HEK293 (cell line): ENCODE measurements at regions not wholly inside any gene's neighbourhood (a gene's known extent, or its start where the extent isn't known, plus 50 kb on each side); places are given as distances from the start of the nearest gene placed in this dataset.
A peak's percentile ranks its signal among the peaks of the same experiment; 100 is the strongest.

ENCODE experiments used
- CTCF ChIA-PET: fragments of 350-600 bp; formaldehyde crosslinking; extraction: SDS; loops from one replicate; lab custom pipeline; 2021; ENCODE audit warnings: antibody characterized with exemption; lab: Yijun Ruan, JAX
- POLR2A ChIA-PET: fragments of 300-600 bp; formaldehyde crosslinking; extraction: SDS; loops from one replicate; lab custom pipeline; 2020; ENCODE audit warnings: antibody characterized with exemption, inconsistent platforms; lab: Yijun Ruan, JAX
- H3K27ac ChIP-seq: fragments of 200-500 bp; sonication (Bioruptor generic); 2 replicates; pipeline ENCODE4 v1.5.1; 2014; ENCODE audit warnings: low read depth, low read length, control low read depth, inconsistent platforms; ENCODE audit errors: extremely low read depth
- H3K36me3 ChIP-seq, 2 experiments: fragments of 200-500 bp in 1 of 2; sonication (Bioruptor generic) in 1 of 2; 1 replicate in 1 of 2; 2 replicates in 1 of 2; pipeline ENCODE4 v1.5.1; 2014 to 2017; ENCODE audit warnings: inconsistent platforms in 2 of 2, low read length in 2 of 2; ENCODE audit not compliant: control insufficient read depth in 2 of 2, insufficient read depth in 1 of 2
- H3K4me1 ChIP-seq: fragments of 200-500 bp; sonication (Bioruptor generic); 2 replicates; pipeline ENCODE4 v1.5.1; 2014; ENCODE audit warnings: mild to moderate bottlenecking, low read length, inconsistent platforms; ENCODE audit not compliant: control insufficient read depth, insufficient read depth
- H3K4me3 ChIP-seq: 2 replicates; pipeline ENCODE4 v1.5.1; 2011; ENCODE audit warnings: low read depth, mild to moderate bottlenecking, control low read depth, low read length, moderate library complexity
- H3K9me3 ChIP-seq: fragments of 200-500 bp; sonication (Bioruptor generic); 2 replicates; pipeline ENCODE4 v1.5.1; 2014; ENCODE audit warnings: low read depth, low read length, inconsistent platforms; ENCODE audit not compliant: control insufficient read depth, insufficient read depth
- BCL11B ChIP-seq: fragments of 450-650 bp; formaldehyde crosslinking; IDR thresholded peaks from 2 replicates; pipeline ENCODE4 v1.5.1; 2016; ENCODE audit warnings: low read depth, missing biosample characterization, missing genetic modification characterization
- GLI2 ChIP-seq: fragments of 450-650 bp; formaldehyde crosslinking; IDR thresholded peaks from 2 replicates; pipeline ENCODE4; 2017; ENCODE audit warnings: missing biosample characterization, missing genetic modification characterization, low read depth, borderline replicate concordance
- GLIS1 ChIP-seq: fragments of 450-650 bp; formaldehyde crosslinking; IDR thresholded peaks from 2 replicates; pipeline ENCODE4 v1.5.1; 2016; ENCODE audit warnings: missing biosample characterization, missing genetic modification characterization
- PRDM1 ChIP-seq: fragments of 450-650 bp; formaldehyde crosslinking; IDR thresholded peaks from 2 replicates; pipeline ENCODE4; 2016; ENCODE audit warnings: missing biosample characterization, missing genetic modification characterization
- SALL2 ChIP-seq: fragments of 450-650 bp; formaldehyde crosslinking; IDR thresholded peaks from 2 replicates; pipeline ENCODE4 v1.5.0; 2017; ENCODE audit warnings: missing biosample characterization, mild to moderate bottlenecking, missing genetic modification characterization, borderline replicate concordance
- ZBTB17 ChIP-seq: fragments of 450-650 bp; formaldehyde crosslinking; IDR thresholded peaks from 2 replicates; pipeline ENCODE4 v1.5.1; 2016; ENCODE audit warnings: missing biosample characterization, missing genetic modification characterization
- ZFP69B ChIP-seq: fragments of 450-650 bp; formaldehyde crosslinking; IDR thresholded peaks from 2 replicates; pipeline ENCODE4 v1.5.1; 2016; ENCODE audit warnings: missing biosample characterization, missing genetic modification characterization
- ZIC2 ChIP-seq: fragments of 450-650 bp; formaldehyde crosslinking; IDR thresholded peaks from 2 replicates; pipeline ENCODE4 v1.5.1; 2016; ENCODE audit warnings: missing biosample characterization, missing genetic modification characterization
- ZNF140 ChIP-seq: fragments of 450-650 bp; formaldehyde crosslinking; IDR thresholded peaks from 2 replicates; pipeline ENCODE4 v1.5.1; 2016; ENCODE audit warnings: missing biosample characterization, missing genetic modification characterization
- ZNF311 ChIP-seq: fragments of 450-650 bp; formaldehyde crosslinking; IDR thresholded peaks from 2 replicates; pipeline ENCODE4 v1.5.1; 2017; ENCODE audit warnings: missing biosample characterization, missing genetic modification characterization, borderline replicate concordance
- ZNF366 ChIP-seq: fragments of 450-650 bp; formaldehyde crosslinking; conservative IDR thresholded peaks from 2 replicates; pipeline ENCODE4 v1.5.1; 2016; ENCODE audit warnings: missing biosample characterization, missing genetic modification characterization
- ZNF398 ChIP-seq: fragments of 450-650 bp; formaldehyde crosslinking; IDR thresholded peaks from 2 replicates; pipeline ENCODE4 v1.5.1; 2017; ENCODE audit warnings: missing biosample characterization, missing genetic modification characterization
- ZNF473 ChIP-seq: fragments of 450-650 bp; formaldehyde crosslinking; IDR thresholded peaks from 2 replicates; pipeline ENCODE4 v1.5.1; 2017; ENCODE audit warnings: missing biosample characterization, missing genetic modification characterization
- ZNF521 ChIP-seq: fragments of 450-650 bp; formaldehyde crosslinking; IDR thresholded peaks from 2 replicates; pipeline ENCODE4 v1.5.1; 2017; ENCODE audit warnings: missing biosample characterization, mild to moderate bottlenecking, missing genetic modification characterization
- ZNF544 ChIP-seq: fragments of 450-650 bp; formaldehyde crosslinking; IDR thresholded peaks from 2 replicates; pipeline ENCODE4 v1.5.0; 2017; ENCODE audit warnings: missing biosample characterization, missing genetic modification characterization
- ZNF626 ChIP-seq: fragments of 450-650 bp; sonication (Bioruptor Pico); formaldehyde crosslinking; IDR thresholded peaks from 2 replicates; pipeline ENCODE4 v1.5.1; 2018; ENCODE audit warnings: missing biosample characterization, missing genetic modification characterization, inconsistent platforms
- ZNF785 ChIP-seq: fragments of 450-650 bp; formaldehyde crosslinking; IDR thresholded peaks from 2 replicates; pipeline ENCODE4 v1.5.1; 2016; ENCODE audit warnings: missing biosample characterization, missing genetic modification characterization
- ZSCAN23 ChIP-seq: fragments of 450-650 bp; formaldehyde crosslinking; IDR thresholded peaks from 2 replicates; pipeline ENCODE4 v1.5.1; 2016; ENCODE audit warnings: missing biosample characterization, missing genetic modification characterization
- TF ChIP-seq, protein P1 (sequence below): fragments of 450-650 bp; formaldehyde crosslinking; IDR thresholded peaks from 2 replicates; pipeline ENCODE4 v1.5.1; 2017; ENCODE audit warnings: missing biosample characterization, mild to moderate bottlenecking, missing genetic modification characterization, moderate library complexity

DNA sequence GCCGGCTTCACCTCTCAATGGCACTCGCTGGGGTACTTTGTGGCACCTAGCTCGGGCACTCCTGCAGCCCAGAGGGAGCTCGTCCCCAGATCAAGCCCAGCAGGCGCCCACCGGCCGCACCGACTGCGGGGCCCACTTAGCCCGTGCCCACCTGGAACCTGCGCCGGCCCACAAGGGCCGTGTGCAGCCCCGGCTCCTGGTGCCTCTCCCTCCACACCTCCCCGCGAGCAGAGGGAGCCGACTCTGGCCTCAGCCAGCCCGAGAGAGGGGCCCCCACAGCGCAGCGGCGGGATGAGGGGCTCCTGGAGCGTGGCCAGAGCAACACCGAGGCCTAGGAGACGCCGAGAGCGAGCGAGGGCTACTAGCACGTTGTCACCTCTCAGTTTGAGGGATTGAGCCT lies 82.1 kb upstream of the SHISA3 start:
- no peak overlapping the region for H3K27ac ChIP-seq
- POLR2A ChIA-PET = no interaction called here
- no peaks in the 10 kb centered on the region for H3K9me3 ChIP-seq
- TF ChIP-seq GLI2 (no peak), ZBTB17 (tag by site-specific recombination) (no peak), ZNF311 (tag by site-specific recombination) (no peak), ZNF785 (no peak), ZNF398 (tag by site-specific recombination) (no peak)
- H3K36me3 ChIP-seq = no peaks in the 10 kb centered on the region
- H3K4me3 ChIP-seq = no peak overlapping the region
- H3K4me1 ChIP-seq = no peaks in the 10 kb centered on the region
- CTCF ChIA-PET = no interaction called here

GRCh38 chr4:42320822-42321388 lies 76.4 kb upstream of the SHISA3 start:
- POLR2A ChIA-PET = no interaction called here
- TF ChIP-seq SALL2 (tag by site-specific recombination) (no peak), ZNF521 (tag by site-specific recombination) (no peak), ZNF140 (tag by site-specific recombination) (no peak)

DNA sequence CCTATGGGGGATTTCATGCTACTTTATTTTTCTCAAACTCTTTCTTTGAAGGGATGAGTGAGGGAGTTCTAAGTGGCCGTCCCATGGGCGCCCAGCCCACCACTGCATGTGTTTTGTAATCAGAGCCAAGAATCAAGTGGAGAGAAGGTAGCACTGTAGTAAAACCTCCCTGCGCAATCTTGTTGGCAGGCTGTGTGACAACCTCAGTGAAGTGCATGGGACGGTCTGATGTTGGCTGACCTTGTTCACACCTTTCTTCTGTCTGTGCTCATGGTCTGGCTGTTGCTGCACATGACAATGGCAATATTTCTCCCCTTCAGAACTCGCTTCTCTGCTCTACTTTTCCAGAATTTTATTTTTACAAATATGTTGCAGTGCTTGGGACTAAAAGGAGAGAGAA lies 71.2 kb upstream of the SHISA3 start:
- ChIA-PET POLR2A (no interaction called here), CTCF (no interaction called here)
- TF ChIP-seq ZNF626 (tag by site-specific recombination) (no peak), ZSCAN23 (tag by site-specific recombination) (no peak), ZFP69B (tag by site-specific recombination) (no peak), ZIC2 (tag by site-specific recombination) (no peak), GLIS1 (tag by site-specific recombination) (no peak), ZNF473 (no peak)
- TF ChIP-seq, protein P1, sequence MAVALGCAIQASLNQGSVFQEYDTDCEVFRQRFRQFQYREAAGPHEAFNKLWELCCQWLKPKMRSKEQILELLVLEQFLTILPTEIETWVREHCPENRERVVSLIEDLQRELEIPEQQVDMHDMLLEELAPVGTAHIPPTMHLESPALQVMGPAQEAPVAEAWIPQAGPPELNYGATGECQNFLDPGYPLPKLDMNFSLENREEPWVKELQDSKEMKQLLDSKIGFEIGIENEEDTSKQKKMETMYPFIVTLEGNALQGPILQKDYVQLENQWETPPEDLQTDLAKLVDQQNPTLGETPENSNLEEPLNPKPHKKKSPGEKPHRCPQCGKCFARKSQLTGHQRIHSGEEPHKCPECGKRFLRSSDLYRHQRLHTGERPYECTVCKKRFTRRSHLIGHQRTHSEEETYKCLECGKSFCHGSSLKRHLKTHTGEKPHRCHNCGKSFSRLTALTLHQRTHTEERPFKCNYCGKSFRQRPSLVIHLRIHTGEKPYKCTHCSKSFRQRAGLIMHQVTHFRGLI (tag by site-specific recombination) = no peak
- TF ChIP-seq, all 188 proteins: peak for 0
- Histone ChIP-seq H3K4me3 (no peak overlapping the region), H3K27ac (no peak overlapping the region), H3K36me3 (no peaks in the 10 kb centered on the region), H3K4me1 (no peaks in the 10 kb centered on the region), H3K9me3 (no peaks in the 10 kb centered on the region)

More at GRCh38 chr4:42320822-42321388, 76.4 kb upstream of the SHISA3 start:
- Histone ChIP-seq H3K9me3 (no peaks in the 10 kb centered on the region), H3K36me3 (no peaks in the 10 kb centered on the region), H3K4me1 (no peaks in the 10 kb centered on the region), H3K4me3 (no peak overlapping the region), H3K27ac (no peak overlapping the region)
- CTCF ChIA-PET = no interaction called here

GRCh38 chr4:42326524-42326923 lies 70.8 kb upstream of the SHISA3 start:
- POLR2A ChIA-PET = no interaction called here
- no peak overlapping the region for H3K4me3 ChIP-seq
- no peak for TF ChIP-seq BCL11B (tag by site-specific recombination)
- TF ChIP-seq ZNF544 (tag by site-specific recombination) = 0 out of 2 replicates have a peak, but pooled peaks have one; percentile 29
- peak; percentile 83 for TF ChIP-seq PRDM1 (tag by site-specific recombination)
- TF ChIP-seq ZNF366 (tag by site-specific recombination) = peak; percentile 97
- no peaks in the 10 kb centered on the region for H3K36me3 ChIP-seq
- no peak overlapping the region for H3K27ac ChIP-seq
- no peaks in the 10 kb centered on the region for H3K4me1 ChIP-seq
- no peaks in the 10 kb centered on the region for H3K9me3 ChIP-seq
- CTCF ChIA-PET = no interaction called here
